ENCODE measurements at regions not wholly inside any gene's neighbourhood (a gene's known extent, or its start where the extent isn't known, plus 50 kb on each side); places are given as distances from the start of the nearest gene placed in this dataset.

GRCh38 chr6:19945843-19946358, 108.7 kb downstream of the ID4 start:
- no peak for TF ChIP-seq EZH2 (IDR thresholded peaks at IDR 0.05; ENCODE audit: low read length, unreplicated experiment)
- TF ChIP-seq CTCF (conservative IDR thresholded peaks at IDR 0.05; ENCODE audit: low read depth, low read length): no peak
- no peak for TF ChIP-seq EZH2phosphoT487 (IDR thresholded peaks at IDR 0.05; ENCODE audit: borderline replicate concordance, low read length)
